NCI-H1694 (cell line): ENCODE measurements at regions not wholly inside any gene's neighbourhood (a gene's known extent, or its start where the extent isn't known, plus 50 kb on each side); places are given as distances from the start of the nearest gene placed in this dataset.
"Not testable (repeated sequence)": the region's sequence is repeated elsewhere in the genome, so short reads cannot be mapped to it uniquely, and the experiment has no call there.

Source experiments
- DNase-seq: peaks from one replicate; lab custom pipeline; 2025; lab: John Stamatoyannopoulos, UW

GRCh38 chr16:29108625-29109169, 123.8 kb downstream of the LAT start:
- DNase-seq: not testable (repeated sequence)

GRCh38 chr16:29107299-29107698, 122.4 kb downstream of the LAT start:
- no peak for DNase-seq

GRCh38 chr16:29106259-29106908, 121.5 kb downstream of the LAT start:
- DNase-seq: not testable (repeated sequence)

DNA sequence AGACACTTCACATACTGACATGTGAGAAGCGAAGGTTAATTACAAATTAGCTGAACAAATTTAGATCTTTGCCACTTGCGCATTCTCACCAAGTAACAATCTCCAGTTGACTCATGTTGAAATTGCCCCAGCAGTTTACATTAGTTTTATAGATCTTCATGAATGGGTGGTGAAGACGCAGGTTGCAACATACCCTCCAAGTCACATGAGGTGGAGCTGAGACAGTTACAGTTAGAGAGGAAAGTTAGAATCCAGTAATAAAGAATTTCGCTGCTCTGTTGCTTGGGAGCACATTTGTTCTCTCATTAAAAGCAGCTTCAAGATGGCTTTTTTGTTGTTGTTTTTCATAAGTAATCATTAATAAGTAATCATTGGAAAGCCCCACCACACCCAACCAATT, 119.7 kb downstream of the LAT start:
- not testable (repeated sequence) for DNase-seq

- DNase-seq: not testable (repeated sequence)
Observed at GRCh38 chr16:29097965-29098364, 113.1 kb downstream of the LAT start.

DNA sequence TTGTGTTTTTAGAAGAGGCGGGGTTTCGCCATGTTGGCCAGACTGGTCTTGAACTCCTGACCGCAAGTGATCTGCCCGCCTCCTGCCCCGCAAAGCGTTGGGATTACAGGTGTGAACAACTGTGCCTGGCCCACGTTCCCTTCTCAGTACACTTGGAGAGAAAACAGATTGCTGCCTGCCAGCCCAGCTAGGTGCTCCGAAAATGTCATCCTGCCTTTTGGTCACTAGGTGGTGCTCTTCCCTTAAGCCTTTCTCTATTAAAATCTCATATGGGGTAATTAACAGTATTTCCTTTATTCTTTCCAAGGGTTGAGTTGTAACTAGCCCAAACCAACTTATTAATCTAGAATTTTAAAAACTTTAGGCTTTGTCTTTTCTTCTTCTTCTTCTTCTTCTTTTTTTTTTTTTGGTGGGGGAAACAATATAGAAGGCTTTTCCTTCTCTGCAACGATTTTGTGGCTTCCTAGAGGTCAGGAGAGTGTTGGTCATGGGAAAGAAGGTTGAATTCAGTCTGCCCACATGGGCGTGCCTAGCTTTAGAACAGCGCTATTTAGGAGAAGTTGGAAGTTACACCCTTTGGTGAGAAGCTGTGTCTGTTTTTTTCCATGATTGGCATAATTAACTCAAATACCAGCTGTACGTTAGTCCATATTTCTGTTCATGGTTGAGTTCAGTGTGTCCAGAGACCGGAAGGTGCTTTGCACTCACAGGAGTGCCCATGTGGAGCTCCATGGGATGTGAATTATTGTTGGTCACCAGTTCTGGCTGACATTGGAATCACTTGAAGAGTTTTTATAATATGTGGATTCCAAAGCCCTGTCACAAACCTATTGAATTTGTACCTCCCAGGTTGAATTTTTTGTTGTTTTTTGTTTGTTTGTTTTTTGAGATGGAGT, 110.1 kb downstream of the LAT start:
- not testable (repeated sequence) for DNase-seq

DNA sequence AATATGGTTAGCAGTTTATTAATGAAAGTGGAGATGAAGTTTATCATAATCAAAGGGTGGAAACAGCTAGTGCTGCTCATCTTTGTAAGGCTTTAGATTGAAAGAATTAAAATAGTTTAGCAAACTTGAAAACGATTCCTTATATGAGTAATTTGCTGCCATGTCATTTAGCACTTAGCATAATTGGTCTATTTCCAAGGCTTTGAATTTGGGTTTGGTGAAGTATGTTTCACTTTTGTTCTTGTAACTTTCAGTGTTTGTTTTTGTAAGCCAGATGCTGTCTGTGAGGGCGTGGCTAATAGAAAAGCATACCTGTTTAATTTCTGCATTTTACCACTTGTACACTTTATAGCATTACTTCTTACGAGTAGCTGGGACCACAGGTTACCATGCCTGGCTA, 109.5 kb downstream of the LAT start:
- DNase-seq: not testable (repeated sequence)

- DNase-seq: not testable (repeated sequence)
Observed at GRCh38 chr16:29089679-29090078, 104.8 kb downstream of the LAT start.

DNA sequence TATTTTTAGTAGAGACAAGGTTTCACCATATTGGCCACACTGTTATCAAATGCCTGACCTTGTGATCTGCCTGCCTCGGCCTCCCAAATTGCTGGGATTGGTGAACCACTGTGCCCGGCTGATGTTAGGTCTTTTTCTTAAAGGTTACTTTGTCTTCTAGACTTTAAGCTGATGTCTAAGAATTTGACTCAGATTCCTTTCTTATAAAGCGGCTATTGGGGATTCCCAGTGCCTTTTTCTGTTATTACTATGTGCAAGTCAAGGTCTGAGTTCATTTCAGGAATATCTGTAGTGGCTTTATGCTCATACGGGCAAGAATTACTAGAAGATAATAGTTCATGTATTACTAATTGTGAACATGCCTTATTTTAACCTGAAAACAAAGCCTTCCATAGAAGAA, 102.8 kb downstream of the LAT start:
- not testable (repeated sequence) for DNase-seq

DNA sequence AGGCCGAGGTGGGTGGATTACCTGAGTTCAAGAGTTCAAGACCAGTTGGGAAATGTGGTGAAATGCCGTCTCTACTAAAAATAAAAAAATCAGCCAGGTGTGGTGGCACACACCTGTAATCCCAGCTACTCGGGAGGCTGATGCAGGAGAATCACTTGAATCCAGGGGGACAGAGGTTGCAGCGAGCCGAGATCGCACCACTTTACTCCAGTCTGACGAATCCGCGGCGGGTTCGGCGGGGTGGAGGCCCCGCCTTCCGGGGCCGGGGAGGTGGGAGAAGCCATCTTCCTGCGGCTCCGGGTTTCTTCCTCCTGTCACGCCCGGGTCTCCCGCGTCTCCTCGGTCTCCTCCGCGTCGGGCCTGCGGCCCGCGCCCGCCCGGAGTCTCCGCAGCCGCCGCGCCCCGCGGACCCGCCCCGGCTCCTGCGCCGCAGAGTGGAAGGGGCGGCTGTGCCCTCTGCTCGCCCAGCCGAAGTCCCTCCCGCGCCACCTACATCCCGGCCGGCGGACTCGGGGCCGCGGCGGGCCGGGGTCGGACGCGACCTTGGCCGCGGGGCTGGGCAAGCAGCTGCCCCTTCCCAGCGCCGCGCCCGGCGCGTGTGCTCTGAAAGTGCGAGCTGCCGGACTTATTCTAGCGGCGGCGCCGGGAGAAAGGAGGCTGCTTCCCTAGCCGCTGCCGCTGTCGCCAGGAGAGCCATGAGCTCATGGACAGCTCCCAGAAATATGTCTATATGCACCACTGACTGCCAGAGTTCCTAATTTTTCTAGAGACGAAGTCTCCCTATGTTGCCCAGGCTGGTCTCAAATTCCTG, 97.2 kb downstream of the LAT start:
- DNase-seq: not testable (repeated sequence)

- not testable (repeated sequence) for DNase-seq
Observed at GRCh38 chr16:29074554-29075402, 89.9 kb downstream of the LAT start.

DNA sequence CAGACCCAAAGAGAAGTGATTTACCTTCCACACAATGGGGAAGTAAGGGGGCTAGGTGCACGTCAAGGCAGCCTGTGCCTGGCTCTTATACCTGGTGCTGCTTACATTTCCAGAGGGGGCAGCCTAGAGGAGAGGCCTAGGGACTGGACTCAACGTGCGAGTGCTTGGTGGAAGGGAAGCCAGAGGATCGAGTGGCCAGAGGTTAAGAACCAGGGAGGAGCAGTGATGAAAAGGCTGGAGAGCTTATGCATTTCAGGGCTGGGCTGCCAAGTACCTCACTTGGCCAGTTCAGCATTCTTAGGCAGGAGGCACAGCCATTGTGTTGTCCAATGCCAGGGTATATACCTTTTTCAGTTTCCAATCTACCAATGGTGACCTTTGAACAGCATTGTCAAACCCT, 77.4 kb downstream of the LAT start:
- not testable (repeated sequence) for DNase-seq

DNA sequence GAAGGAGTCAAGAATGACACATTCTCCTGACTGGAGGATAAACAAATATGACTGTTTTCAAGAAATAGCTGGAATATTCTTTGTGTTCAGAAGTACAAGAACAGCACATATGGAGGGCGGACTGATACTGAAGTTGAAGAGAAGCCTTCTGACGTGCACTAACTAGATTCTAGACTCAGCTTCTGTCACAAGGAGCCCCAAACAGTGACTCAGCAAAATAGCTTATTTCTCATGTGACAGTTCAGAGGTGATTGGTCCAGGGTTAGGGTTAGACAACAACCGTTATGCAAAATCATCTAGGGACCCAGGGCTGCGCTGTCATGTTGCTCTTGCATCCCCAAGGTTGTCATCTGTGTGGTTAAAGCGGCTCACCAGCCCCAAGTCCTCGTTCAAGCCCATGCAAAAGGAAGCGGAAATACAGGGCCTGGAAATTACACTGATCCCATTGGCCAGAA, 76.6 kb downstream of the LAT start:
- not testable (repeated sequence) for DNase-seq

- not testable (repeated sequence) for DNase-seq
Observed at GRCh38 chr16:29060022-29060810, 75.4 kb downstream of the LAT start.

- DNase-seq: not testable (repeated sequence)
Observed at GRCh38 chr16:29059575-29059974, 74.7 kb downstream of the LAT start.
